Muscle of arm (tissue), 1 donor: ENCODE measurements at regions not wholly inside any gene's neighbourhood (a gene's known extent, or its start where the extent isn't known, plus 50 kb on each side); places are given as distances from the start of the nearest gene placed in this dataset.
A peak's percentile ranks its signal among the peaks of the same experiment; 100 is the strongest.

ENCODE experiments used
- DNase-seq: peaks from one replicate; pipeline ENCODE4 v3.0.0-alpha.2; 2013

DNA sequence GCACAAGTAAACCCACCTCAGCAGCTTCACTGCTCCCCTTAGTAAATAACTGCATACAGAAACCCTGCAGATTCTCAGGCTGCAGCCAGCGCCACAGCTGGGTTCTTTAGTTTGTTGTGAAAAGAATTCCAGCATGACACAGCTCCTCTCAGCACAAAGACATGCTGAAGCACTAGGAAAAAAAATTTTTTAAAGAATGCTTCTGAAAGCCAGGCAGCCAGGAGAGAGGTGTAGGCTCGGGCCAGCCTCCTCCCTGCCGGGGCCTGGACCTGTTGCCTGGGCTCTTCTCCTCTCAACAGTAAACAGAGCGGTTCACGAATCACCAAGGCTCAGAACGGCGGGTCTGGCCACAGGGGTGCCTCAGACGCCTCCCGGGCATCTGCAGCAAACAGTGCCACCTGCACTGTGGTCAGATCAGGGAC, 95.7 kb upstream of the POU3F3 start:
- DNase-seq: peak; percentile 25

DNA sequence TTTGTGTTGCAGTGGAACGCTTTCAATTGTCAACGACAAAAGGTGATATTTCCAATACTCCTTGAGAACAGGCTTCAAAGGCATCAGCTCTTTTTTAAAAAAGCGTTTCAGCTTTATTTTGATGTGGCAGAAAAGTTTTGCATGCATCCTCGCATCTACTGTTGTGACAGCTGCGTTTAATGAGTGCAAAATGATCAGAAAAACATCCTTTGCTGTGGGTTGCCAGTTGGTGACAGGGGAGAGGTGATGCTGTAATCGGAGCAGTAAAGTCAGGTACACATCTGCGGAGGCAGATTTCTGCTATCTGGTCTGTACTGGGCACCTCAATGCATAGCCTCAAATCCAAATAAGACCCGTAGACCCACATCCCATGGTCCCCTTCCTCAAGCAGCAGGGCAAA, 91.9 kb upstream of the POU3F3 start:
- no peak for DNase-seq

DNA sequence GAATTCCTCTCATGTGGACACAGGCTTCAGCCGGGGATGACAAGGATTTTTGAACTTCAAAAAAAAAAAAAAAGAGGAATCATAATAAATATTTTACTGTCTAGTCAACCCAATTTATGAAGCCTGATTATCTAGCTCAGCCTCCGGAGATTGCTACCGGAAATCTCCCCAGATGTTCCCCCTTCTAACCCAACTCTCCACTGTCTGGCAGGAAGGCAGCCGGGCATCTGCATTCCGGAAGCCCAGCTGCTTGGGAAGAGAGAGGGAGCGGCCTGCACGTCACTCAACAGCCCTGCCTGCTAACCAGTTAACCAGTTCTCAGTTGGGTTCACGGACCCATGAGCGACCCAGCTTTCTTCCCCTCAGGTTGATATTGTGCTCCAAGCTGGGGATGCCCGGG, 87.2 kb upstream of the POU3F3 start:
- DNase-seq: no peak

DNA sequence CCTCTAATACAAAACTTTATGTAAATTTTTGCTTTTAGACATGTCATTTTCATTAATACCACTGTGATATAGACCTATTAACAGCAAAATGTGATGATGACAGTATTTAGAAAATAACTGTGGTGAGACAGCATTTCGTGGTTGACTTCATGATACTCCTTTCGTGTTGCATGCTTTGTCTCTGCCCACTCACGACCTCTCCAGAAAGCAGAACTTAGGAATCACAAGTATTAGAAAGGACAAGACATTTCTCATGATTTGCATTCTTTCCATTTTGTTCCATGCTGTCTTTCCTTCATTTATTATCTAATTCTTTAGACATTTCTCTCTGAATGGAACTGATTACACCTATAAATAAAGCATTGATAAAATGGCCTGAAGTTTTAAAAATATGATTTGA, 85.2 kb upstream of the POU3F3 start:
- DNase-seq: no peak

DNA sequence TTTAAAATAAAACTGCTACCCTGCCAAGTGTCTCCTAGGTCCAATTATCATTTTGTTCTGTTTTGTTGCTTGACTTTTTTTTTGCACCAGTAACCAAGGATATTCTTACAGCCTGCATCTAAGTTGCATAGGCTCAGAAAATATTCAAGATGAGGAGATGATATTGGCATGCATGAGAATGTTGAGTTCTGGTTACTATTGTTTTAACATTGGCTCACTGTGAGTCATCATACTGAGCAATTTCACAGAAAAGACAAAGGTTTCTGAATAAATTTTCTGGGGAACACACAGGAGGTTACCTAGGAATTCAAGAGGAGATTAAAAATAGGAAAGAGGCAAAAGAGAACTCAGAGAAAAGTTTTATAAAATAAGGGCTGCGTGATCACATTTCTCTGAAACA, 84.8 kb upstream of the POU3F3 start:
- DNase-seq: no peak

DNA sequence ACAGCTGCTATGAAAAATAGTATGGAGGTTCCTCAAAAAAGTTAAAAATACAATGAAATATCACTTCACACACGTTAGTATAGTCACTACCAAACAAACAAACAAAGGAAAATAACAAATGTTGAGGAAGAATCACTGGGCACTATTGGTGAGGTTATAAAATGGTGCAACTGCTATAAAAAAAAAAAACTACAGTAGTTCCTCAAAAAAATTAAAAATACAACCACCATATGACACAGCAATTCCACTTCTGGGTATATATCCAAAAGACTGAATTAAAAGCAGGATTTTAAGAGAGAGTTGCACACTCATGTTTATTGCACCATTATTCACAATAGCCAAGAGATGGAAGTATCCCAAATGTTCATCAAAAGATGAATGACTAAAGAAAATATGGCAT, 80.9 kb upstream of the POU3F3 start:
- no peak for DNase-seq

DNA sequence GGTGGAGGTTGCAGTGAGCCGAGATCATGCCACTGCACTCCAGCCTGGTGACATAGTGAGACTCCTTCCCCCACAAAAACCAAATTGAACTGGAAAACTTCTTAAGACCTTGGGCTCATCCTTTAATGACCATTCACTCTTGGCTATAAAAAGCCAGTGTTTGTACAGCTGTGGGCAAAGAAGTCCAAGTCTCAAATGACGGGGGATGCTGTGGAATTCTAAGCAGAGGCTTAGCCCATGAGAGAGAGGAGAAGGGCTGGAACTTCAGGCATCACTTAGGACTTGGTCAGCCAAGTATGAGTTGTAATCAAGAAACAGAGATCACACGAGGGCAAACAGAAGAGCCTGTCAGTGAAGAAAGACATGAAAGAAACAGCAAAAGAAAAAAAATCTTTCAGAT, 79.3 kb upstream of the POU3F3 start:
- no peak for DNase-seq

DNA sequence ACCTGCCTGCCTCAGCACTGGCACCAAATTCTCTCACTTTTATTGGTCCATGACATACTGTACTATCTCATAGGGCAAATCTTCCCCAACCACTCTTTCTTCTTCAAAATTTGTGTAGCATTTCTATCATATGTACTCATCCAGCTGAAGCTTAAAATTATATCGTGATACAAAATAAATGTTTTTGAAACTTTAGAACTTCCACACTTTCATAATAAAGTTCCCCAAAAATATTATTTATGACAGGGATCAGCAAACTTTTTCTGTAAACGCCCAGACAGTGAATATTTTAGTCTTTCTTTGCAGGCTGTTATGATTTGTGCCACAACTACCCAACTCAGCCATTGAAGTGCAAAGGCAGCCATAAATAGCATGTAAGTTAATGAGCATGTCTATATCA, 76.2 kb upstream of the POU3F3 start:
- DNase-seq: no peak

DNA sequence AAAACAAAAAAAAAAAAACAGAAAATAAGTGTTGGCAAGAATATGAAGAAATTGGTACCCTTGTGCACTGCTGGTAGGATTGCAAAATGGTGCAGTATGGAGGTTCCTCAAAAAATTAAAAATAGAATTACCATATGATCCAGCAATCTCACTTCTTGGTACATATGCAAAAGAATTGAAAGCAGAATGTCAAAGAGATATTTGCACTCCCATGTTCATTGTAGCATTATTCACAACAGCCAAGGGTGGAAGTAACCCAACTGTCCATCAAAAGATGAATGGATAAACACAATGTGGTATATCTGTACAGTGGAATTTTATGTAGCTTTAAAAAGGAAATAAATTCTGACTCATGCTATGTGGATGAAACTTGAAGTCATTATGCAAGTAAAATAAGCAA, 72.8 kb upstream of the POU3F3 start:
- DNase-seq: no peak

DNA sequence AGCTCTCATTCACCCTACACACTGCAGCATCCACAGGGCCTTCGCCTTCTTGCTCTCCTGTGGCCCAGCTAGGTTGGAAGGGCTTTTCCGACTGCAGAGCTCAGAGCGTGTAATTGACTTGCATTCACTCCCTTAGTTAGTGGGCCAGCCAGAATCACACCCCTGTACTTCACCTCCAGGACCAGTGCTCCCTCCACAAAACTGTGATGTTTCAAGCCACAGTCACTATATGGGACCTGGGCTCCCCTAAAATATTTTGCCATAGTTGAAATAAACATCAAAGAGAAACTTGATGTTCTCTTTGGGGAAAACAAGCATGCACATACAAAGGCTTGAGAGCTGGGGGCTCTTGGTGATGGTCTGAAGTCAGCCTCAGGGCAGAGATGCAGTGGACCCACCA, 69.7 kb upstream of the POU3F3 start:
- DNase-seq: no peak

DNA sequence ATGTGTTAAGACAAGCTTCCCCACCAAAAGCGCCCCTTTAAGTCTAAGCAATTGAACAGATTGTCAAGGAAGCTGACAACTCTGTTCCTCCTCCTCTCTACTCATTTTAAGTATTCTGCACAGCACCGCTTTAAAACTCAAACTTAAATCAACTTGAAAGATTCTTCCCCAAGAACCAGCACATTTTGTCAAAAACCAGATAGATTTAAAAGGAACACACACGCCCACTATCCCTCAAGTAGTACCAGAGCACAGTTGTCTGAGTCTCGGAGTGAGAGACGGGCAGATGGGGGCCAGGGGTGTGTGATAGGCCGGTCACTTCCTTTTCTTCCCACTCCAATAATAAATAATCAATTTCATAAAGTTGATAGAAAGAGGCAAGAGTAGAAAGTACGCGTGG, 67.7 kb upstream of the POU3F3 start:
- DNase-seq: no peak

DNA sequence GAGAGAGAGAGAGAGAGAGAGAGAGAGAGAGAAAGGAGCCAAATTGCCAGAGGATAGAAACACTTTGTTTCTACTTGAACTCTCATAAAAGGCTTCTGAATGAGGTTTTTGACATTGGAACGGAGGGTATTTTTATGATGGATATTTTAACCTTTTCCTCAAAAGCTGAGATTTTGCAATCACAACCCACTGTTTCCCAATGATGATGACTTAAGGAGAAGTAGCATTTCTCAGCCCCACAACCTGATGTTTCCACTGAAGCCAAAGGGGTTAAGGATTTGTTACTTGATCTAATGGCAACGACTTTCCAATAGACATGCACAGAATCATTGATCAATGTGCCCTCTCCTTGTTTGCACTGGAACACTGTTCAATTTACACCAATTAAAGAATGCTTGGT, 67.1 kb upstream of the POU3F3 start:
- no peak for DNase-seq

DNA sequence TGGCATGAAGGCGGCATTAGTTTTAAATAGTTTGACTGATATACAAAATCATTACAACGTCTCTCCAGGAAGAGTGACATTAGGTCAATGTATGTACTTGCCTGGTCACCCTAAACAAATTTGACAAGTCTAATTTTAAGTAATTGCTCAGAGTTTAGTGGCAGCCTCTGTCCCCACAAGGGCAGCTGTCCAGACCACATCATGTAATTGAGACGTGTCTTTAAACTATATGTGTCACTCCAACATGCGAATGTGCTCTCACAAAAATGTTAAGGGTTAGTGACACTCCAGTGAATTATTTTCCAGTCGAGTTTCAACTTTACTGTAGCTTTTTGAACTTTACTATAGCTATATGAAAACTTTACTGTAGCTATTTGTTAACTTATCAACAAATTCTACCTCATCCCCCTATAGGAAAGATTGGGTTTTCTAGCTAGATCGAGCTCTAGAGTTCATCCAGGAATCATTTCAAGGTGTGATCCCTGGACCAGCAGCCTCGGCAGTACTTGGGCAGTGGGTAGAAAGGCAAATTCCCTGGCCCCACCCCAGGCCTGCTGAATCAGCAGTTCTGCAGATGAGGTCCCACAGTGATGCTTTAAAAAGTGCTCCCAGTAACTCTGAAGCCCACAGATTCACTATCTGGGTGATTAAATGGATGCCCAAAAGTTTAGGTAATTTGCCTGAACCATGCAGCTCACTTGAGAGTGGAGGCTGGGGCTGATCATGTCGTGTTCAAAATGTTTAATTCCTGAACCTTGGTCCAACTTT, 66.4 kb upstream of the POU3F3 start:
- DNase-seq: no peak

DNA sequence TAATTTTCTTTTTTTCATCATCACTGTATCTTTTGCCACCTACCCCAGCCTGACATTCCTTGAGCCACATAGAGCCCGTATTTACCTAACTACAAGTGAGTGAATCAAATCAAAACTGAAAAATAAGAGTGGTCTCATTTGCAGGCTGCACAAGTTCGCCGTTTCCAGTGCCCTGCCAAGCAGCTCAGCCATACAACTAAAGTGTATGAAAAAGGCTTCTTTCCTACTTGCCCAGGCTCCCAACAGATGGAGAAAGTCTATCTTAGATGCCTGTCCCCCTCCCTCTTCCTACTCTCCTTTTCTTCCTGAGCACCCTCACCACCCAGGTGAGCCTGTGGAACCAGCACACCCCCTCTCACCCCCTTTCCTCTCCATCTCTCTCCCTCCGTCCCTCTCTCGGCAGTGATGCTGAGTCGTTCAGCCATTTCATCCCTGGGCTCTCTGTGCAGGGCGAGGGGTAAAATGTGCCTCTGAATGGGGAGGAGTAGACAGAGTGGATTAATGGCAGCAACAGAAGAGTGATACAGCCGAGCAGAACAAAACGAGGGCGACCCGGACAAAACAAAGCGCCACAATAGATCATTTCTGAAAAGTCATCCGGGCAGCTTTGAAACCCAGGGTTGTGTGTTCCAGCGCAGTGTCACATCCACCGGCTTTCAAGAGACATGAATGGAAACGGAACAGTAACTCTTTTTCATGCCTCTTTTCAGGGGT, 65.0 kb upstream of the POU3F3 start:
- no peak for DNase-seq

DNA sequence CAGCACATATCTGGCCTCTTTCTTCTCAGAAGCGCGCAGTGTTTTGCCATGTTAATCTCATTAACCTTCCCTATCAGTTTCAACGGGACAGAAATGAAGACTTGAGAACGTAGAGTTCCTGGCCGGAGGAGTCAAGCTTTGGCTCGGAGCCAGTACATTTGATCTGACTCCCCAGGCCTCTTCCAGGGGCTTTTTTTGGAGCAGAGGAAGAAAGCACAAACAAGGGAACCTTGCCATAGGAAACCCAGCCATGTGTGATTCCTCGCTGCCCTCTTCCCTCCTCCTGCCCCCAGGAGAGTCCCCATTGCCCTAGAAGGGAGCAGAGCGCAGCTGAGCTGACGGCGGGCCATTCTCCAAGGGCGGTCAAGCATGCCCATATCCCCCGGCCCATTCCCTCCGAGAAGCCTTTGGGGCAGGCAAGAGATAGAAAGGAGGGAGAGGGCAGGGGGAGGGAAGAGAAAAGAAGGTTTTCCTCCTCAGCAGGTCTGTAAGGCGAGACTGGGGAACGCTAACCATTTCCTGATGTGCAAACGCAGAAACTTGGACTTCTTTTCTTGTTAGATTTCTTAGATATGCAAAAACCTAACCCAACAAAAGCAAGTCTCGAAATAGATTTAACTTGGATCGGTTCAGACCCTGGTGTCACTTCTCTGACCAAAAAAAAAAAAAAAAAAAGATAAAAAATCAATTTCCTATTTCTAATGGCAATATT, 63.7 kb upstream of the POU3F3 start:
- peak; percentile 30 for DNase-seq

DNA sequence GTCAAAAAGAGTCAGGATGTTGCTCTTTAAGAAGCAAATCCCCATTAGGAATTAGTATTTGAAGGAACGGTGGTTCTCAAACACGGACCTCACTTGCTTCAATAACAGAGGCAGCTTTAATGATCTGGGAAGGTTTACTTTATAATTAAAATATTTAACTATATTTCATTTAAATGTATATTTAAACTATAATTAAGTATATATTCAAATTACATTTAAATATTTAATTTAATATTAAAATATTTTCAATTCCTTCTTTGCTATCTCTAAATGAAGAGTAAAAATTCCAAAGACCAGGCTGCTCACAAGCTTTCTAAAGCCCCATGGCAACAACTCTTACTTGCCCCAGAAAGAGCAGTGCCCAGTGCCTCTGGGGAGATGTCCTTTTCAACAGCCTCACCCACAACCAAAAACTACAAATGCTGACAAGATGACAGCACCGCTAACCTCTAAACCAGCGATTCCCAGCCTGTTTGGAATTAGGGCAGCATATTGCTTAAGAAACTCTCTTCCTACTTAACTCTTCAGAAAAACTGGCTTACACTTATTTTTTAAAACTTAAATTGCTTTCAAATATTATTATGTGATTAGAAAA, 62.9 kb upstream of the POU3F3 start:
- no peak for DNase-seq

DNA sequence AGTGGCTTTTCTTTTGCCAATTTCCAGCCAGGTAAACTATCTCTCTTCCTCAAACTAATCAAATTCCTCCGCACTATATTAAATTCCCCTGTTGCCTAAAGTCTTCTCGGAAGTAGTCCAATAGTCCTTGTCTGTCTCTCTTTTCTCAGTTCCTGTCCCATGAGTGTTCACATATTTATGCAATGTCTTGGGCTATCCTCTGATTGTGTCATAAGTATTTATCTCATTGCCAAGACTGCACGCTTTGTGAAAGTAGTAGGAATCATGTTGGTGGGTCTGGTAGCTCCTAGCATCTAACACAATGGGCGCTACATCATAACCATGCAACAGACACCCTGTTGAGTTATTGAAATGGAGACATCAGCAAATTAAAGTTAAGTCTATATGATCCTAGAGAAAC, 59.9 kb upstream of the POU3F3 start:
- DNase-seq: no peak

DNA sequence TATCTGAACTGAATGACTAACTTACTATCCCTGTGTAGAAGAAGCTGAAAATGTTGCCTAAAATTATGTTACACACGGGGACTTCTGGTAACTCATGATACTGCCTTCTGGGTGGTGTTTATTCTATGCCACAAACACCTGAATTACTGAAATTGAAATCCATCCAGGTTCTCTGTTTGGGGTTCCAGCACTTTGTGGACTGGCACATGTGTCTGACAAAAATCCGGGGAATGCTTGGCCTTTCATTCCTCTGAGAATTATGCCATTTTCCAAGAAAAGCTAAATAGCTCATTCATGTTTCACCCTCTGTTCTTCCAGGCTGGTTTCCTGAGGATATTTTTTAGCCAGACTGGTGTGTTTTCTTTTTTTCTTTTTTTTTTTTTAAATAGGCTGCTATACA, 59.5 kb upstream of the POU3F3 start:
- no peak for DNase-seq
